NCI-H146 (cell line): ENCODE measurements at regions not wholly inside any gene's neighbourhood (a gene's known extent, or its start where the extent isn't known, plus 50 kb on each side); places are given as distances from the start of the nearest gene placed in this dataset.
A peak's percentile ranks its signal among the peaks of the same experiment; 100 is the strongest.

ENCODE experiments used
- DNase-seq: peaks from one replicate; lab custom pipeline; 2025; lab: John Stamatoyannopoulos, UW

DNA sequence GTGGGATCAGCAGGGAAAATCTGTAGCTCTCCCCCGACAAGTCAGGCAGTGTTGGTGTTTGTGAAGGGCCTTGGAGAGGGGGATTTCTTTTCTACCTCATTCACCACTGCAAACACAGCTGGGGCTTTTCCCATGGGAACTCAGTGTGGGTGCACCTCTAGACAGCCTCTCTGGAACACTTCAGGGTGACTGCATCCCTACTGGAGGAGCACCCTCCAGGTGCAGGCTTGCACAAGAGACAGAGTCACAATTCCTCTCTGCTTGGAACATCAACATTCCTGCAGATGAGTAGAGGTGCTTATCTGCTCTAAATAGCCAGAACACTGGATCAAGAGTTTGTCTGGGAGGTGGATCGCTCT, 72.7 kb upstream of the AKAP13 start:
- DNase-seq = no peak

DNA sequence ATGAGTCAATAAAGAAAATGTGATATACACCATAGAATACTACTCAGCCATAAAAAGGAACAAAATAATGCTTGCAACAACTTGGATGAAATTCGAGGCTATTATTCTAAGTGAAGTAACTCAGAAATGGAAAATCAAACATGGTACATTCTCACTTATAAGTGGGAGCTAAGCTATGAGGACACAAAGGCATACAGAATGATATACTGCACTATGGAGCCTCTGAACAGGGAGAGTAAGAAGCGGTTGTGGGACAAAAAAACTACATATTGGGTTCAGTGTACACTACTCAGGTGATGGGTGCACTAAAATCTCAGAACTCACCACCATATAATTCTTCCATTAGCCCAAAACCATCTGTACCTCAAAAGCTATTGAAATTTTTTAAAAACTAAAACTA, 68.8 kb upstream of the AKAP13 start:
- no peak for DNase-seq

DNA sequence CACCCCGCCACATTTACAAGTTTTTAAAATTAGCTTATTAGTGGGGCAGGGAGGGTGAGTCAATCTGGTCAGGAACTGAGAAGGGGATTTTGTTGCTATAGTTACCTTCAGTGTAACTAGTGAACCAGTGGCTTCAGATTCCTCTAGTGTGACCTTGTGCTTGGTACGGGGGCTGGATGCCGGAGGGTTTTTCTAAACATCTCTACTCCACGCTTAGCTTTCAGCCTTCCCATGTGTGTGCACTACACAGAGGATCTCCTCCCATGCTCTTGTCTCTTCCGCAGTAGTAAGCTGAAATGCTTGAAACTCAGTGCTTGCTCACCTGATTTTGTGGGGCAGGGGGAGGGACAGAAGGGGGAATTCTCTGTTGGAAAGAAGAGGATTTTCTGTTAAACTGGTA, 67.9 kb upstream of the AKAP13 start:
- DNase-seq = no peak

DNA sequence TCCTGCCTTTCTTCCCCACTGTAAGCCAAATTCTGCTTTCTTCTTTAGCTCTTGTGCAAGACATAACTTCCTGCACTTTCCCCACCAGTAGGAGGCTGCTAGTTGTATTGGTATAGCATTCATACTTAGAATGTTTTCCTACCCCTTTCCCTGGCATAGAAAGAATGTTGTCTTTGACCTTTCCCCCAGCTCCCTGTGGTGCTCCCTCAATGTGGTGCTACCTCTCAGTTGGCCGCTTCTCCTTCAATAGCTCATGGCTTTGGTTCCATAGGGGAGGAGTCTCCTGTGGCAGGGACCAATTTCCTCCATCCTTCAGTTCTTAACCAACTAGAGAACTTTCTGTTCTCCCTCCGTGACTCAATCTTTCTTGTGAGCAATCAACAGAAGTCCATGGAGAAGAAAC, 67.5 kb upstream of the AKAP13 start:
- DNase-seq = no peak

DNA sequence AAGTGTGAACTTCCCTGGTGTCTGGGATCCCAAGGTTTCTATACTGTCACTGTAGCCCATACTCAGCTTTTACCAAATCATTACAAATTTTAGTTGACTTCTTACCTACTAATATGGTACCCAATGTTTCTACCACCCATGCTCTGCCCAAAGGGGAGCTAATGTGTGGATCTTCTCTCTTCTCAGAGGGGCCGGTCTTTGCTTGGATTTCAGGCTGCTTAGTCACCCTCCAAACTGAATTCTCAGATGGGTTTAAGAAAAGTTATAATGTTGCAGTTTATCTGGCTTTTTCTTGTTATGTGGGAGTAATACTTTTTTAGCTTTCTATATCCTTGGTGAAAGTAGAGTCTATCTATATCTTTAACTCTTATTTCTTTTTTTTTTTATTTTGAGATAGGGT, 67.1 kb upstream of the AKAP13 start:
- DNase-seq = no peak

DNA sequence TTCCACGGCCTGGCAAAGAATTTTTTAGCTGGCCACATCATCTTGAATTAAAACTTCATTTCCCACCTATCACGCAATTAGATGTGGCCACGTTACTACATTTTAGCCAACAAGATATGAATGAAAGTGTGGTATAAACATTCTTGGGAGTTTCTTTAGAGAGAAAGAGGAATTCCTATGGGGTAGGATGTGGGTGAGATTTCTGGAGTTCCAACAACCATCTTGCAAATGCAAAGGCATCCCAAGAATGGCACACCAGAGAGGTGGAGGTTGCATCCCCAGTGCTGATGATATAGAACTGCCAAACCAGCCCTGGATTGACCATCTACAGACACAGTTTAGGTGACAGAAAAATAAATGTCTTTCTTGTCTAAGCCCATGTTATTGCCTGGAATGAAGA, 66.3 kb upstream of the AKAP13 start:
- no peak for DNase-seq

DNA sequence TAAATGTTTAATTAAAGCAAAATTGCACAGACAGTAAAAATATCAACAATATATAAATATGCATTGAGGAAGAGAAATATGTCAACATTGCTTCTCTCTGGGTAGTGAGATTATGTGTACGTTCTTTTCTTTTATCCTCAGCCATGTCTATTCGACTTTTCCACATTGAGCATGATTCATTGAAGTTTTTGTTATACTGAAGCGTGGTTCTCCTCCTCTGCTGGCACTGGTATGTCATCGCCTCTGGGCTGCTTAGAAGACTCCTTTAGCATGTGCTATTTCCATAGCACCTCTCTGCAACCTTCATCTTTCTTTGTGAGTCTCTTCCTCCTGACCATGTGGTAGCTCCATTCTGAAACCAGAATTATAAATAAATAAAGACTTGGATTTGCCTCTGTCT, 65.8 kb upstream of the AKAP13 start:
- DNase-seq = no peak

DNA sequence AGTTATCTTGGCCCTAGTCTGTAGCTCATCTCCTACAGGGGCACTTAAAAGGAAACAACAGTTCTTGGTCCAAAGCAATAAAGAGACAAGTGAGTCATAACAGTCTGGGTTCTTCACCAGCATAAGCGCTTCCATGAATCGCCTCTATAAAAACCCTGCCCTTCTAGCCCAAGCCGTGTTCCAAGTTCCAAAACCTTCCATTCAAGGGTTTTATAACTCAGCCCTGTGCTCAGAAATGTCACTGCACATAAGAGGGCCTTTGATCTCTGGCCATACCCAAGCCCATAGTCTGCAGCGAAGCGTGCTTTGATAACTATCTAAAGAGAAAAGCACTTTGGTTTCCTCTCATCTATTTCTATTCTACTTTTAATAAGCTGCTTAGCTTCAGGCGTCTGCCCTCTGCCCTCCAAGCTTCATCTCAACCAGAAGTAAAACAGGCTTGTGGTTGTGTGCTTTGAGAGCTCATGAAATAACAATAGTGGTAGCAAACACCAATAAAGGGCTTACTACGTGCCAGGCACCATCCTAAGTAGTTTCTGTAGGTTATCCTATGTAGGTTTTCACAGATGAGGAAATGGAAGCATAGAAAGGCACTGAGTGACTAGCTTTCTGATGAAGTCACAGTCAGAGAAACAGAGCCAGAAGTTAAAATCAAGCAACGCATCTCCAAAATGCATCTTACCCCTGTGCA, 64.0 kb upstream of the AKAP13 start:
- no peak for DNase-seq

DNA sequence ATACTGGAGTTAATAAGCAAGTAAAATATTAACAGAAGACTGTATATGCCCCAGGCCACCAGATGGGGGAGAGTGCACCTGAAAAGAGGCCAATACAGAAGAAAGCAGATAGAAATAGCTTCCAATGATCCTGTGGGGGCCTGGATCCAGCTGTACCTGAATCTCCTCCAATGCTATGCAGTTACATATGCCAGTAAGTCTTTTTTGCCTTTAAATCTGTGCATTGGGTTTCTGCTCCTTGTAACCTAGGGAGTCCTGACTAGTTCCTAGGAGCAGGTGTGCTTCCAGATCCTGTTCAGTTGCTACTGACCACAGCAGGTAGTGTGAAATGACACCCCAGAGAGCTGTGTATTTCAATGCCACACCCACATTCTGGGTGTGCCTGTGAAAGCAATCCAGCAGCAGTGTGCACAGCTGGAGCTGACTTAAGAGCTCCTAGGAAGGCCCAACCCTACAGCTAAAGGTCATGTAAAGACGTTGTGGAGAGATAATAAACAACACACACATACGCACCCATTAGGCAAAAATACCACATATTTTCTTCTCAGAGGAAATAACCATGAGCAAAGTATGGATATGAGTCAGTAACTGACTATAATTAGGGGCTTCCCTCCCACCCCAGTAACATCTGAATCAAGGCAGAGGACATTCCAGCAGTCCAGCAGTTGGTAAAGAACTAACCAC, 62.2 kb upstream of the AKAP13 start:
- peak; percentile 48 for DNase-seq

DNA sequence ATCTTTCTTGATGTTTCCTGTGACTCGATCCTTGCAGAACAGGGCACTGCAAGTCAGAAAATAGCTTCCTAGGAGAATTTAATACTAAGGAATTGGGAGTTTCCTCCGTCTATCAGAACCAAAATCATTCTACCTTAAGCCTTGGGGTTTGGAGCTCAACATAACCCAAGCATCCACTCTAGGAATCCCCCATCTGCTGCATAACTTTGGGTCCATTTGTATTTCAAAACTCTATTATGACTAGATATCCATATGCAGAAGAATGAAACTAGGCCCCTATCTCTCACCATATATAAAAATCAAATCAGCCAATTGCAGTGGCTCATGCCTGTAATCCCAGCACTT, 61.7 kb upstream of the AKAP13 start:
- no peak for DNase-seq

DNA sequence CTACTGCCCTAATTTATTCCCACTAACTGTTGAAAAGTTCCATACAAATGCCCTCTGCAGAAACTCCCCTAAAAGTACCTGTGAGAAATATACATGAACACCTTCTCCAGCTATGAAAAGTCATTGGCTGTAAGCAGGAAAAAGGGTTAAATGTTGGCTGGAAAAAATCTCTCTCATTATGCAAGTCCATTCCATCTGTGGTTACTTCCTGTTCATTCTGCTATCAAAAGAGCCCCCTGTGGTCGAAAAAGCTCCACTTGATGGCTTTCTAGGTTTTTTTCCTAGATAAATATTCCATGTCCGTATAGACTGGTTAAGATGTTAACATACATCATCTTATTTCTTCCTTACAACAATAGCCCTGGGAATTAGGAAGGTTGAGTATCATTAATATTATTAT, 56.2 kb upstream of the AKAP13 start:
- DNase-seq = no peak

DNA sequence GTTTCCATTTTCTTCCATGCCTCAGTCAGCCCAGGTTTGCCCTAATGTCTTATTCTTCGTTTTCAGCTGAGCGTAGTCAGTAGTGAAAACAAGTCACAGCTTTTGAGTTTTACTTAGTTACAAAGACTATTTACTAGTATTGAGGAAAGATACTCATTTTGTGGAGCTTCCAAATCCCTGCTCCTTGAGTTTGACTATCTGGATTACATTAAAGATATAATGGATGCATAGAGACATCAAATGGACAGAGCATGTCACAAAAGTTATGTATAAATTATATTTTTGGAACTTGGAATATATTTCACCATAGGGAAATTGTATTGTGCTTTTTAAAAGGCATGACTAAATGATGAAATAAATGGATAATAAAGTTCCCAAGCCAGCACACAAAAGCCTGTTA, 54.6 kb upstream of the AKAP13 start:
- no peak for DNase-seq

DNA sequence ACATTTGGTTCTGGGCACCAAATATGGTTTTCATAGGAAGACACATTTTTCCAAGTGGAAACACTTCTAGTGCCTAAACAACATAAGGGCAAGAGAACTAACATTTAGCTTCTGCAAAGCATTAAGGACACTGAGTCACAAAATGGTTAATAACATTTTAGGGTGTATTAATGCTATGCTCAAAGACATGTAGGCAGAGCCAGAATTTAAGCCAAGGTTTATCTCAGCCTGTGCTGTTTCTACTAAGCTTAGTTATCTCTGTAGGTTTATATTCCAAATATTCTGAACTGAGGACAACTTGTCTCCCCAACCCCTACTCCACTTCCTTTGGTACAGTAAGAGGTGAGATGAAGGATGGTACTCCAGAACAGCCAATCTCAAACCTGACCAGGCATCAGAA, 54.1 kb upstream of the AKAP13 start:
- DNase-seq = no peak

DNA sequence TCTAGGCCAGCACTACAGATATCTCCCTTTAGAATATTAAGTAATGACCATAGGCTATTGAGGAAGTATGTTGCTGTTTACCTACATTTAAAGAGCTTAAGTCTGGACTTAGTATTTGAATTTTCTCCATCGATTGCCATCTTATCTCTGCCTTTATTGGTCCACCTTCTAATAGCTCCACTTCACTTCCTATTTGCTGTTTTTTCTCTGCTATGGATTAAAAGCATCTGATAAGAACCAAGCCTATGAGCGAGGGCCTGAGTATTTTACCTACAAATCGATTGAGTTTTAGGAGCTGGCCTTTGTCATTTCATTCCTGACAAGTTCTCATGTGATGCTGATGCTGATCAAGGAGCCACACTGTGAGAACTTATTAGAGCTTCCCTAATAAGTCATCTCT, 52.6 kb upstream of the AKAP13 start:
- DNase-seq = no peak

DNA sequence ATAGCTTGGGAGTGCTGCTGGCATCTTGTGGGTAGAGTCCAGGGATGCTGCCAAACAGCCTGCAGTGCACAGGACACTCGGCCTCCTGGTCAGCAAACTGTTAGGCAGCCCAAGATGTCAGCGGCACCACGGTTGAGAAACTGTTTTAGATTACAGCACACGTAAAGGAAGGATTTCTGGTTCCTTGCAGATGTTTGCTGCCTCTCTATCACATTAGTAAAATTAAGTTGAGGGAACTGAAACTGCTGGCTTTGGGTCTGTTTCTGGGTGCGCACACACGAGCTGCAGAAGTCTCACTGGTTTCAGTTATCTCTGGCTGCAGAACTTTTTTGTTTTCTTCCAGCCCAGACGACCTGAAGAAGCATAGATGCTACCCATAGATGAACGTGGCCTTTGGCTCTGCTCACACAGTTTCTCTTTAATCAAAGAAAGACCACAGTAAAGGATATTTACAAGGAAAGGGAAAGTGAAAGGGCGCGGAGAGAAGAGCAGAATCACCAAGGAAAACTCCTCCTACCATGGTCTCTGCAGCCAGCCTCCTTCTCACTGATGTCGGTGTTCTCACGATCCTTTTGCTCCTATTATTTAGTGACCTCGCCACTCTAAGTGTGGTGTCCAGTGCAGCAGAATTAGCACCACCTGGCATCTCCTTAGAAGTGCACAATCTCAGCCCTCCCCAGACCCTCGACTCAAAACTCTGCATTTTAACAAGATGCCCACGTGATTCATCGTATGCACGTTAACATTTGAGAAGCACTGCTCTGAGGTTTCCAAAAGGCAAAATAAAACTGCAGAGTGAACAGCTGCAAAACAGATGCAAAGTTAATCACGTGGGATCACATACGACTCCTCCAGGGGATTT, 50.6 kb upstream of the AKAP13 start:
- DNase-seq = no peak
